ENCODE measurements at regions not wholly inside any gene's neighbourhood (a gene's known extent, or its start where the extent isn't known, plus 50 kb on each side); places are given as distances from the start of the nearest gene placed in this dataset.
"Not testable (repeated sequence)": the region's sequence is repeated elsewhere in the genome, so short reads cannot be mapped to it uniquely, and the experiment has no call there.

DNA sequence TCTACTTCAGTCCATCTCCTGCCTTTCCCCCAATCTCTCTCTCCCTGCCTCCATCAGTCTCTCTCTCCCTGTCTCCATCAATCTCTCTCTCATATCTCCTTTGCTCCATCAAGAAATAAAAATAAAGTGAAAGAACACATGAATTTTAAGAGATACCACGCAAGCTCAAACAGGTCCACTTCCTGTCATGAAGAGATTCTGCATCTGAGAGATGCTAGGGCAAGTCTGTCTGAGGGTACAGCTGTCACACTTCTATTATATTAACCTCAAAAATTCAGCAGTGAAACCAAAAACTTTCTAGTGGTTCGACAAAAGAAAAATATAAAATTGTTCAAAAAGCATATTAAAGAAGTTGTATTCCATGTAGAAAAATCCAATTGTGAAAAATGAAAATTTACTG, 296.8 kb upstream of the RSPO3 start:
- DNase-seq, result no peak

DNA sequence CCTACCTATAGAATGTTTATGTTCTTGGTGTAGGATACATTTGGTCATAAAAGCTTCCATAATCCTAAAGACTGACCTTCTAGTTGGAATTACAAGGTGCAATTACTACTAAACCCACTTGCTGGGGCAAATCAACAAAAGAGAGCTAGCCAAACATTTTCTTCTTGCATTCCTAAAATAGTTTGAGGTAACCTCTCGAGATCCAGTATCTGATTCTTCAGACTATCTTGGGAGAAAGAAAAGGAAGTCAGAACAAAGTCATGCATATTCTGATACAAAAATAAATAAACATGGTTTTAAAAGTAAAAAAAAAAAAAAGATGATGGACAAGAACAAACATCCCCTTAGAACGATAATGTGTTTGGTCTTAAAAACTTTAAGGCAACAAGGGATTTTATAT, 294.2 kb upstream of the RSPO3 start:
- DNase-seq, result no peak

DNA sequence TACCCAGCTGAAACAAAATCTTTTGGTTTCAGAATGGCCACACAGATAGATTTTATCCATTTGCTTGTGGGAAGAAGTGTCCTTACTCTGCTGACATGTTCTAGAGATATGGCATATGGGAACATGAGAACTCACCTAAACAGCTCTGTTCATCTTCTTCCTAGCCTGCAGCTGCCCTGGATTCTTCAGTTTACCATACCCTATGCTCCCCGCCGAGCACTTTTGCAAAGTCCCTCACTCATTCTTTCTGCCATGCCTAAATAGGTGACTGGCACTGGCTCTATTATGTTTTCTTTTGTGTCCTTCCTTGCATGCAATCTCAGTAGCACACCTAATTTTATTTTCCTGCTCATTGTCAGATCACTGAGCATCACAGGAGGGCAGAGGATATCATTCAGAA, 293.7 kb upstream of the RSPO3 start:
- no peak for DNase-seq

DNA sequence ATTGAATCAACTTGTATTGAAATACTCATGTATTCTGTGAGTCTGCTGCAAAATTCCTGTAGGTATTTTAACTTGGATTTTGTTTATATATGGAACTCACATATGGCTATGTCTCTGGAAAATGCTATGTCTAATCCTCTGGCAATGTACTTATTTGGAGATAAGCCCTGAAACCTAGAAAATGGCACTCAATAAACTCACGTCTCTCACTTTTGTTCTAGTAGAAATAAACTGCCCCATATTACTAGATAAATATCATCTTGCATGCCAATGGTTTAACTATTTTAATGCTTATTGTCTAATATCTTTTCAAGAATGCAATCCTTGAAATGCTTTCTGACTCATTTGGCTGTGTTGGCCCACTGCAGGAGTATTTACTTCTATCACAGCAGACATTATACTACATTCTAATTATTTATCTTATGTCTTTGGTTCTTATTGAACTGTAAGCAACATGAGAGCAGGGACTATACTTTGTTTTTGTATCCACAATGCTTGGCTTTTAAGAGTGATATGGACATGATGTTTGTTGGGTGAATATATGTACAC, 292.2 kb upstream of the RSPO3 start:
- no peak for DNase-seq

- DNase-seq, result no peak
These were observed 287.0 kb upstream of the RSPO3 start for GRCh38 chr6:126831461-126831860.

GRCh38 chr6:126842769-126843168, 275.7 kb upstream of the RSPO3 start:
- no peak for DNase-seq

- no peak for DNase-seq
These were observed 270.4 kb upstream of the RSPO3 start for GRCh38 chr6:126848119-126848518.

DNA sequence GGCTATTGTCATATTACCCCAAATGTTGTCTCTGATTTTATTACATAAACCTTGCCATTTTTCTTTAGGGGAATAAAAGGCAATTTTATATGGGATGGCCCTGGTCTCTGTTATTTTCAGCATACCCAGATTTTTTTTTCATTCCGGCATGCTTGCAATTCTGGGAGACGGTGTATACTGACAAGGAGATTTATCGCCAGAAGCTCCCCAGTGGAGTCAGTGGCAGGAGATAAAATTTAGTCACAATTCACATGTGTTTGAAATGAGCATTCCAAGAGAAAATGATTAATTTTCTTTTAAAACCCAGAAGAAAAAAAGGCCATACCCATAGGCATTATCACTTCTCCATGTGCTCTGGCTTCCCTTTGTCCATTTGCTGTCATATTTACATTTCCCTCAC, 250.8 kb upstream of the RSPO3 start:
- no peak for DNase-seq

GRCh38 chr6:126873351-126873750, 245.1 kb upstream of the RSPO3 start:
- DNase-seq, result no peak

GRCh38 chr6:126873791-126874190, 244.7 kb upstream of the RSPO3 start:
- DNase-seq, result no peak

GRCh38 chr6:126876446-126876845, 242.0 kb upstream of the RSPO3 start:
- DNase-seq, result no peak

- no peak for DNase-seq
These were observed 237.5 kb upstream of the RSPO3 start for GRCh38 chr6:126880964-126881363.

DNA sequence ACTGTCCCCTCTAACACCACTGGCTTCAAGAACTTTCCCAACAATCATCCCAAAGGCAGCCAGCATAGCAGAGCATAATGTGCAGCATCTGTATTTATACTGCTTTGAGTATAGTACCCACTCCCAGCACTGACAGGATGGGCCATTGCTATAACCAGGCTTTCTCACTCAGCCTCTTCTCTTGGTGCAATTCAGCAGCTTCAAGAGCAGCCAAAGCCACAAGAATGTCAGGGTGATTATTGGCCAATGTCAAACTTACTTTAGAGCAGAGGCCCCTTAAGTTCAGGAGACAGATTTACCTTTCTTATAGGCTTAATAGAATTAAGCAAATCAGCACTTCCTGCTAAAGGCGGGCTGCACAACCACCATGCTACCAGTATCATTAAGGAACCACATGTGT, 232.4 kb upstream of the RSPO3 start:
- no peak for DNase-seq

- no peak for DNase-seq
These were observed 229.4 kb upstream of the RSPO3 start for GRCh38 chr6:126888727-126889725.

GRCh38 chr6:126890055-126890454, 228.4 kb upstream of the RSPO3 start:
- DNase-seq, result no peak

GRCh38 chr6:126891158-126891557, 227.3 kb upstream of the RSPO3 start:
- DNase-seq, result no peak

DNA sequence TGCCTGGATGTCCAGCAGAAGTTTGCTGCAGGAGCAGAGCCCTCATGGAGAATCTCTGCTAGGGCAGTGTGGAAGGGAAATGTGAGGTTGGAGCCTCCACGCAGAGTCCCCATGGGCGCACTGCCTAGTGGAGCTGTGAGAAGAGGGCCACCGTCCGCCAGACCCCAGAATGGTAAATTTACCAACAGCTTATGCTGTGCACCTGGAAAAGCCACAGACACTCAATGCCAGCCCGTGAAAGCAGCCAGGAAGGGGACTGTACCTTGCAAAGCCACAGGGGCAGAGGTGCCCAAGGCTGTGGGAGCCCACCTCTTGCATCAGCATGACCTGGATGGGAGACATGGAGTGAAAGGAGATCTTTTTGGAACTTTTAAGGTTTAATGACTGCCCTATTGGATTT, 225.6 kb upstream of the RSPO3 start:
- DNase-seq, result not testable (repeated sequence)

DNA sequence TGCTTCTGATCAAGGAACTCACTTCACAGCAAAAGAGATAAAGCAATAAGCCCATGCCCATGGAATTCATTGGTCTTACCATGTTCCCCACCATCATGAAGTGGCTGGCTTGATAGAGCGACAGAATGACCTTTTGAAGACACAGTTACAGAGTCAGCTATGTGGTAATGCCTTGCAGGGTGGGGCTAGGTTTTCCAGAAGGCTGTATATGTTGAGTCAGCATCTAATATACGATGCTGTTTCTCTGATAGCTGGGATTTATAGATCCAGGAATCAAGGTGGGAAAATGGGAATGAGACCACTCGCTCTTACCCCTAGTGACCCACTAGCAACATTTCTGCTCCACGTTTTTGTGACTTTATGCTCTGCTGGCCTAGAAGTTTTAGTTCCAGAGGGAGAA, 220.7 kb upstream of the RSPO3 start:
- no peak for DNase-seq

DNA sequence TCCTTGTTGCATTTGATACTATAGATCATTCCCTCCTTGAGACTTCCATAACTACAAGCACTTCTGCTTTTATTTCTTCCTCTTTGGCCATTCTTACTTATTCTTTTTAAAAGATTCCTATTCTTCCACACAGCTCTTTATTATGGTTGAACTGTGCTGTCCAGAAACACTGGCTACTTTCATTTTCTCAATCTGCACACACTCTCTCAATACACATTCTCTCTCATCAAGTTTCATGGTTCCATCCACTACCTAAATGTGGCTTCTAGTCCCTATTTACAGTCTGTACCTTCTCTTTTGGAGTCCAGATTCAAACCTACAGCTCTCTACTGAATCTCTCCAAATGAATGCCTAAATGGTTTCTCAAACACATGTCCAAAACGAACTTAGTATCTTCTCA, 214.3 kb upstream of the RSPO3 start:
- no peak for DNase-seq

GRCh38 chr6:126905917-126906316, 212.6 kb upstream of the RSPO3 start:
- no peak for DNase-seq

DNA sequence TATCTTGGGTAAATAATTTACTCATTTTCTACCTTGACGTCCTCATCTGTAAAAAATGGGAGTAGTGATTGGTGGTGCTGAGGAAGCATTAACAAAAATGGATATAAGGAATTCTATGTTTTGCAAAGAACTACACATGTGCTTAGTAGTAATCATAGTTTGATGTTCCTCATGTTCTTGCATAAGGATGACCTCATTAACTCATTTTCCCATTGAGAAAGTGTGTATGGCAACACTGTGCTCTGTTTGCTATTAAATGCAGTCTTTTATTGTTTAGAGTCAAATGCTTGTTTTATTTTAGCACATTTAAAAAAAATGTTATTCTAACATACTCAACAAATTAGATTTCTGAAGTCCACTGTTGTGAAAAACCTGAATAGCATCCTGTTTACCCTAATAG, 211.2 kb upstream of the RSPO3 start:
- no peak for DNase-seq

DNA sequence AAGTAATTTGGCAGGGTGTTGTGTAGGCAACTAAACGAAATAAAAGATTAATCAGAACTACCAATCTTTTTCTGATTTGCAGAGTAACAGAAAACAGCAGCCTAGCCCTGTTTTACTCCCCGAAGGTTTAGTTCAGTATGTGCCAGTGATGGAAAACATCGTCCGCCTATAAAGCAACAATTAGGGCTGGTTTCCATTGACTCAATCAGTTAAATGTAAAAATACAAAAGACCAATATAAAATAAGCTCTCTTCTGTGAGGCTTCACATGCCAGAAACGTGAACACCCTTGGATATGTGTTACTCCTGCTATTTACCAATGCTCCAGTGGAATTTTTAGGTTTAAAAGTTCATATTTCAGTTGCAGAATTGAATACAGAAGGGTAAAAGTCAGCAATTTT, 210.5 kb upstream of the RSPO3 start:
- no peak for DNase-seq

DNA sequence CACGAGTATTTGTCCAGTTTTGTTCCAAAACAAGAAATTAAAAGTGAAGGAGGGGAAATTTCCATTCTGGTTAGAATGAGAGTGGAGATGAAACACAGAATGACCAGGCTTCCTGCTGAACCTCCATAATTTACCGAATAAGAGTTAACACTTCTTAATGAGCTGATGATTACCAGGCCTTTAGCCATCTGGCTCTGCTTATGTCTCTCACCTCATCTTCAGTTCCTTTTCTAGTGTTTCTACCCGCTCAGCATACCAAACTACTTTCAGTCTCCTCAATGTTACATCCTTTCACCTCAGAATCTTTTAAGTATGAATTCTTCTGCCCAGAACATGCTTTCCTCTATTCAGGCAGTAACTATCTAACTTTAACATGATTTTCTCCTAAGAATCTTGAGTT, 209.0 kb upstream of the RSPO3 start:
- DNase-seq, result no peak

DNA sequence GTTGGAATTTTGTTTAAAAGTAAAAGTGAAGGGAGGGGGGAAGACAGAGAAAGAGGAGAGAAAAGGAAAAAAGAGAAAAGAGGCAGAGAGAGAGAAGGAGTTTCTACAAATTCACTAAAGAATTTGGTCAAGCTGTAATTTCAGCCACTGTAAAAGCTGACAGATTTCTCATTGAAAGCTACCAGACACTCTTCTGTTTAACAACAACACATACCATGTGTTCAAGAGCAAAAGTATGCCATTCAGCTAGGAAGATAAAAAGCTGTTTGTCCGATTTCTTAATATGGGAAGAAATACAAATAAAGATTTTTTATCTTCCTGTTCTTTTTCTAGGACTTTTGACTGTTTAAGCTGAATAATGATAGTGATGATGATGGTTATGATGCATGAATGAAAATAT, 204.8 kb upstream of the RSPO3 start:
- no peak for DNase-seq

- DNase-seq, result no peak
These were observed 204.3 kb upstream of the RSPO3 start for GRCh38 chr6:126914172-126914571.
